ENCODE measurements at regions not wholly inside any gene's neighbourhood (a gene's known extent, or its start where the extent isn't known, plus 50 kb on each side); places are given as distances from the start of the nearest gene placed in this dataset.

DNA sequence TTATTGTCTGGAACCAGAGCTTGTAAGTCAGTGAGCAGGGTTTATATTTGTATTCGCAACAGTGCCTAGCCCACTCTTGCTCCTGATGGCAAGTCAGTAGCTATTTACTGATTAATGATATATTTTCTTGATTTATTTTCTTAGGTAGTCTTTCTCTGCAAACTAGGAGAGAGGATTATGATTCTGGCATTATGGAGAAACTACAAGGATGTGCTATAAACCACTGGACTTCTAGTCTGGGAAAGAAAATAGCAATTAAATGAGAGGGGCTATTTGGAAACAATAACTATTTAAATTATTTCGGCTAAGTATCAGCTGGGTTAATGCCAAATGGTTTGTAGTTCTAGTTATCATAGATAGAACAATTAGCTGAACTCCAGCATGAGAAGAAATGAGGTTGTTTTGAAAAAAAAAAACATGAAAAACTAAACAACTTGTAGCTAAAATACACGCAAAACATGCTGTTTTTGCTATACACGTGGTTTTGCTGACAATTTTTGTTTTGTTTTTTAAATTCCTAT, 304.9 kb upstream of the TCF21 start:
- H3K27ac ChIP-seq (ENCODE audit: low read length): no peak overlapping the region
- intact Hi-C loops (cut with DNase I): no loop called here
- H3K4me3 ChIP-seq (ENCODE audit: low read length): no peak overlapping the region
- no peaks in the 10 kb centered on the region for H3K4me1 ChIP-seq (ENCODE audit: control insufficient read depth, insufficient read depth, low read length)
- H3K27me3 ChIP-seq (ENCODE audit: control insufficient read depth, insufficient read depth): no peaks in the 10 kb centered on the region
- DNase-seq (no peak), ATAC-seq (no peak)
- H3K9me3 ChIP-seq (ENCODE audit: control insufficient read depth, low read length): no peaks in the 10 kb centered on the region
- WGBS: 69% methylated on average over 4 of the region's 4 CpGs

DNA sequence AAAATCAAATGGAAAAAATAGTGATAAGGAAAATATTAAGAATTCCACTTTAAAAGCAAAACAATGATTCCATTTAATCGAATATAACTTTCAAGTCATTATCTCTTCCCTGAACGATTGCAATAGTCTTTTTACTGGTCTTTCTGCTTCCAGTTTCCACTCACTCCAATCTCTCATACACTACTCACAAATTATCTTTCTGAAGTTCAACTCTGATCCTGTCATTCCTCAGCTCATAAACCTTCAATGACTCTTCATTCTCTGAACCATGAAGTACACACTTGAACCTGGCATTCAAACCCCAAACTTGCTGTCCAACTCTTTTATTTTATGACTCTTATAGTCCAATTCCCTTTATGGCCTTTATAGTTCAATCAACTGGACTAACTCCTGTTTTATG, 304.1 kb upstream of the TCF21 start:
- no peaks in the 10 kb centered on the region for H3K9me3 ChIP-seq (ENCODE audit: control insufficient read depth, low read length)
- H3K27ac ChIP-seq (ENCODE audit: low read length): no peak overlapping the region
- no peak overlapping the region for H3K4me3 ChIP-seq (ENCODE audit: low read length)
- 42% methylated on average over 2 of the region's 2 CpGs for WGBS
- intact Hi-C loops (cut with DNase I): no loop called here
- DNase-seq: no peak
- ATAC-seq: no peak
- no peaks in the 10 kb centered on the region for H3K27me3 ChIP-seq (ENCODE audit: control insufficient read depth, insufficient read depth)
- H3K4me1 ChIP-seq (ENCODE audit: control insufficient read depth, insufficient read depth, low read length): no peaks in the 10 kb centered on the region

DNA sequence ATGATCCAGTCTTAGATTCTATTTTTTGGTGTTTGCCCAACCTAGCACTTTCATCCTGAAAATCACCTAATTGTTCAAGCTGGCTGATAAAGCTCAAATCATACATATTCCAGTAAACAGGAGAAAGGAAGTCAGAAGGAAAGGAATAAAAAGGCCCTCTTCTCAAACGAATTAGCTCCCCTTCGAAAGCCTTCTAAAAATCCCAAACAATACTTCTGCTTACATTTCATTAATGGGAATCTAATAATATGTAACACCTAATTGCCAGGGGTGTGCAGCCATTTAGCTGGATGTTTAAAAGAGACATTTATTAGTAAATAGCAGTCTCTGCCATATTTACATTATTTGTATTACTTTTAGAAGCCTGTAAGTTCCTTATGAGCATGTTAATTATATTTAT, 302.9 kb upstream of the TCF21 start:
- H3K9me3 ChIP-seq (ENCODE audit: control insufficient read depth, low read length): no peaks in the 10 kb centered on the region
- no peak overlapping the region for H3K4me3 ChIP-seq (ENCODE audit: low read length)
- ATAC-seq (no peak), DNase-seq (no peak)
- no peaks in the 10 kb centered on the region for H3K27me3 ChIP-seq (ENCODE audit: control insufficient read depth, insufficient read depth)
- intact Hi-C loops (cut with DNase I): no loop called here
- H3K27ac ChIP-seq (ENCODE audit: low read length): no peak overlapping the region
- 76% methylated on average over 2 of the region's 2 CpGs for WGBS
- no peaks in the 10 kb centered on the region for H3K4me1 ChIP-seq (ENCODE audit: control insufficient read depth, insufficient read depth, low read length)

- 60% methylated on average over 2 of the region's 2 CpGs for WGBS
These were observed 301.3 kb upstream of the TCF21 start for GRCh38 chr6:133587546-133588160.

GRCh38 chr6:133590196-133590595, 298.7 kb upstream of the TCF21 start:
- H3K9me3 ChIP-seq (ENCODE audit: control insufficient read depth, low read length): no peaks in the 10 kb centered on the region
- intact Hi-C loops (cut with DNase I): no loop called here
- ATAC-seq (no peak), DNase-seq (no peak)
- no peak overlapping the region for H3K4me3 ChIP-seq (ENCODE audit: low read length)
- H3K27ac ChIP-seq (ENCODE audit: low read length): no peak overlapping the region
- no peaks in the 10 kb centered on the region for H3K4me1 ChIP-seq (ENCODE audit: control insufficient read depth, insufficient read depth, low read length)
- no peaks in the 10 kb centered on the region for H3K27me3 ChIP-seq (ENCODE audit: control insufficient read depth, insufficient read depth)
- WGBS: 63% methylated on average over 5 of the region's 5 CpGs

More at GRCh38 chr6:133587546-133588160, 301.3 kb upstream of the TCF21 start:
- Histone ChIP-seq H3K4me3 (ENCODE audit: low read length) (no peak overlapping the region), H3K27me3 (ENCODE audit: control insufficient read depth, insufficient read depth) (no peaks in the 10 kb centered on the region), H3K9me3 (ENCODE audit: control insufficient read depth, low read length) (no peaks in the 10 kb centered on the region), H3K4me1 (ENCODE audit: control insufficient read depth, insufficient read depth, low read length) (no peaks in the 10 kb centered on the region), H3K27ac (ENCODE audit: low read length) (no peak overlapping the region)
- intact Hi-C loops (cut with DNase I): no loop called here
- DNase-seq (no peak), ATAC-seq (no peak)

GRCh38 chr6:133590814-133591213, 298.1 kb upstream of the TCF21 start:
- Histone ChIP-seq H3K4me3 (ENCODE audit: low read length) (no peak overlapping the region), H3K27ac (ENCODE audit: low read length) (no peak overlapping the region), H3K9me3 (ENCODE audit: control insufficient read depth, low read length) (no peaks in the 10 kb centered on the region), H3K27me3 (ENCODE audit: control insufficient read depth, insufficient read depth) (no peaks in the 10 kb centered on the region), H3K4me1 (ENCODE audit: control insufficient read depth, insufficient read depth, low read length) (no peaks in the 10 kb centered on the region)
- WGBS: 73% methylated on average over 3 of the region's 3 CpGs
- no peak for ATAC-seq
- intact Hi-C loops (cut with DNase I): no loop called here
- DNase-seq: no peak

DNA sequence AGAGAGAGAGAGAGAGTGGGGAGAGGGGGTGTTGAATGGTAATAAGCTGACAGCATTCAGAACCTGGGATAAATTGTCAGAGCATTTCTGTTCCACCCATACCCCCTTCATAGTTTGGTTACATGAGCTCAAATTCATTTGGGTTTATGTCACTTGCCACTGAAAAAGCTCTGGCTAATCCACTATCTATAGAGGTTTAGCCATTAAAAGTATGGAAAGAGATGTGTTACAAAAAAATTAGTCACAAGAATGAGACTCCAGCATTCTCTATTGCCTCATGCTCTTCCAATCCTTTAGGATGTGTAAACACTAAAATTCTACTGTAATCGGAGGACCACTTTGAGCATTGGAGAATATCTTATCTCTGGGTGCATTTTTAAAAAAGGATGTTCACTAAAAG, 297.6 kb upstream of the TCF21 start:
- H3K4me1 ChIP-seq (ENCODE audit: control insufficient read depth, insufficient read depth, low read length): no peaks in the 10 kb centered on the region
- DNase-seq: no peak
- no peaks in the 10 kb centered on the region for H3K9me3 ChIP-seq (ENCODE audit: control insufficient read depth, low read length)
- ATAC-seq: no peak
- no peak overlapping the region for H3K4me3 ChIP-seq (ENCODE audit: low read length)
- no peaks in the 10 kb centered on the region for H3K27me3 ChIP-seq (ENCODE audit: control insufficient read depth, insufficient read depth)
- intact Hi-C loops (cut with DNase I): no loop called here
- 61% methylated on average over 1 of the region's 1 CpG for WGBS
- no peak overlapping the region for H3K27ac ChIP-seq (ENCODE audit: low read length)

- Histone ChIP-seq H3K9me3 (ENCODE audit: control insufficient read depth, low read length) (no peaks in the 10 kb centered on the region), H3K4me1 (ENCODE audit: control insufficient read depth, insufficient read depth, low read length) (no peaks in the 10 kb centered on the region), H3K4me3 (ENCODE audit: low read length) (no peak overlapping the region), H3K27ac (ENCODE audit: low read length) (no peak overlapping the region), H3K27me3 (ENCODE audit: control insufficient read depth, insufficient read depth) (no peaks in the 10 kb centered on the region)
- intact Hi-C loops (cut with DNase I): no loop called here
- ATAC-seq: no peak
- 74% methylated on average over 8 of the region's 8 CpGs for WGBS
- DNase-seq: no peak
These were observed 294.2 kb upstream of the TCF21 start for GRCh38 chr6:133594652-133595110.

GRCh38 chr6:133595111-133595761, 293.7 kb upstream of the TCF21 start:
- Histone ChIP-seq H3K4me3 (ENCODE audit: low read length) (no peak overlapping the region), H3K9me3 (ENCODE audit: control insufficient read depth, low read length) (no peaks in the 10 kb centered on the region), H3K27me3 (ENCODE audit: control insufficient read depth, insufficient read depth) (no peaks in the 10 kb centered on the region), H3K27ac (ENCODE audit: low read length) (no peak overlapping the region), H3K4me1 (ENCODE audit: control insufficient read depth, insufficient read depth, low read length) (no peaks in the 10 kb centered on the region)
- WGBS: 67% methylated on average over 7 of the region's 7 CpGs
- intact Hi-C loops (cut with DNase I): no loop called here
- ATAC-seq (no peak), DNase-seq (no peak)

DNA sequence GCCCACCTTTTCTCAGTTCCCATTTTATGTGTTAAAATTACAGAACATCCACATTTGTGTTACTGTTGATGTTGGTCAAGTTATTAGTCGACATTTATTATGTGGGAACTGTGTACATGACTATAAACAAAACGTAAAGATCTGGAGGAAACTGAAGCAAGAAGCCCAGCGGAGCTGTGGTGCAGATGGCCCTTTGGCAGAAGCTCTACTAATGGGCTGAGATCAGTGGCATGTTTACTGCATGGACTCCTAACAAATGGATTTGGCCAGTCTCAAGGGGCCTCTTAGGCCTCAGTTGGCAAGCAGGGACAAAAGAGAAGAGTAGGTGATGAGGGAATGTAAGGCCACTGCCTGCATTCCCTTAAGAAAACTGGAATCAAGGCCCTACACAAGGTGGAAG, 282.1 kb upstream of the TCF21 start:
- intact Hi-C loops (cut with DNase I): no loop called here

GRCh38 chr6:133608620-133609019, 280.3 kb upstream of the TCF21 start:
- DNase-seq: no peak
- Histone ChIP-seq H3K4me1 (ENCODE audit: control insufficient read depth, insufficient read depth, low read length) (no peaks in the 10 kb centered on the region), H3K27ac (ENCODE audit: low read length) (no peak overlapping the region), H3K27me3 (ENCODE audit: control insufficient read depth, insufficient read depth) (no peaks in the 10 kb centered on the region), H3K4me3 (ENCODE audit: low read length) (no peak overlapping the region), H3K9me3 (ENCODE audit: control insufficient read depth, low read length) (no peaks in the 10 kb centered on the region)
- 93% methylated on average over 9 of the region's 9 CpGs for whole genome bisulfite sequencing
- no peak for ATAC-seq
- intact Hi-C loops (cut with DNase I): no loop called here

More for the DNA sequence above, 282.1 kb upstream of the TCF21 start:
- no peaks in the 10 kb centered on the region for H3K9me3 ChIP-seq (ENCODE audit: control insufficient read depth, low read length)
- H3K4me3 ChIP-seq (ENCODE audit: low read length): no peak overlapping the region
- 81% methylated on average over 3 of the region's 3 CpGs for WGBS
- ATAC-seq (no peak), DNase-seq (no peak)
- no peak overlapping the region for H3K27ac ChIP-seq (ENCODE audit: low read length)
- no peaks in the 10 kb centered on the region for H3K4me1 ChIP-seq (ENCODE audit: control insufficient read depth, insufficient read depth, low read length)
- H3K27me3 ChIP-seq (ENCODE audit: control insufficient read depth, insufficient read depth): no peaks in the 10 kb centered on the region

Data from right cardiac atrium (tissue), 5 donors.